K562 (cell line): ENCODE measurements at regions not wholly inside any gene's neighbourhood (a gene's known extent, or its start where the extent isn't known, plus 50 kb on each side); places are given as distances from the start of the nearest gene placed in this dataset.

Experiments used
- ATAC-seq: fragments of 200-7000 bp; cut with Tn5 transposase; 3 replicates; pipeline ENCODE4 v1.9.1; 2020; ENCODE audit warnings: moderate library complexity
- BruUV-seq: library from RNA; stranded (reverse); fragments of 400-500 nt; replicated peaks from 2 replicates; lab custom pipeline; 2021; lab: Mats Ljungman, UMichigan
- CTCF ChIA-PET: fragments of 300-600 bp; formaldehyde crosslinking; extraction: SDS; loops from one replicate; lab custom pipeline; 2021; ENCODE audit warnings: low intra/inter-chr PET ratio; lab: Yijun Ruan, JAX
- POLR2A ChIA-PET: fragments of 300-600, 350-650 bp; sonication (Branson Sonifier 250); formaldehyde crosslinking; extraction: SDS; loops from one replicate; lab custom pipeline; 2021; ENCODE audit warnings: antibody characterized with exemption, inconsistent platforms; lab: Yijun Ruan, JAX
- DNase-seq, 4 experiments: peaks; one replicate each; pipeline versions ENCODE4 v3.0.0 to v3.0.0-alpha.2; 2011 to 2018; ENCODE audit warnings: low spot score in 3 of 4, mixed read lengths in 3 of 4; ENCODE audit errors: extremely low read depth in 1 of 4
- FAIRE-seq: peaks from 2 replicates; lab custom pipeline; 2011; peaks lifted over from hg19 to GRCh38; lab: Jason Lieb, UNC
- H2AFZ ChIP-seq: 2 replicates; pipeline ENCODE4 v1.6.0; 2011; ENCODE audit warnings: low read depth, low read length, control low read depth, inconsistent platforms
- H3K27ac ChIP-seq: fragments of 200-600 bp; 3 replicates; pipeline ENCODE4 v1.8.0; 2011; ENCODE audit warnings: low read depth, mild to moderate bottlenecking, control low read depth, inconsistent platforms, low read length, moderate library complexity, mixed read lengths; ENCODE audit errors: extremely low read depth
- H3K27me3 ChIP-seq, 2 experiments: fragments of 300-600 bp in 1 of 2; 2 replicates in 1 of 2; 3 replicates in 1 of 2; pipeline versions ENCODE4 v1.6.0 to v1.8.0; 2011; ENCODE audit warnings: inconsistent platforms in 2 of 2, low read length in 2 of 2, mild to moderate bottlenecking in 1 of 2, mixed read lengths in 1 of 2, moderate library complexity in 1 of 2; ENCODE audit not compliant: control insufficient read depth in 2 of 2, insufficient read depth in 2 of 2
- H3K36me3 ChIP-seq: fragments of 300-600 bp; 3 replicates; pipeline ENCODE4 v1.8.0; 2011; ENCODE audit warnings: mild to moderate bottlenecking, low read length, inconsistent platforms; ENCODE audit not compliant: control insufficient read depth, insufficient read depth
- H3K4me1 ChIP-seq, 2 experiments: fragments of 200-600 bp in 1 of 2; replicated peaks in 1 of 2; 2 replicates in 1 of 2; 3 replicates in 1 of 2; pipeline versions ENCODE4 v1.5.1 to v1.8.0; 2011; ENCODE audit warnings: inconsistent platforms in 2 of 2, low read length in 2 of 2, mild to moderate bottlenecking in 1 of 2, mixed read lengths in 1 of 2, moderate library complexity in 1 of 2; ENCODE audit not compliant: control insufficient read depth in 2 of 2, insufficient read depth in 2 of 2
- H3K4me2 ChIP-seq: 2 replicates; pipeline ENCODE4 v1.6.1; 2011; ENCODE audit warnings: low read length, control low read depth, inconsistent platforms, mixed read lengths; ENCODE audit not compliant: insufficient read depth
- H3K4me3 ChIP-seq: fragments of 200-600 bp; sonication (generic), shearing (Covaris generic); 2 replicates; pipeline ENCODE4 v1.5.1; 2016; ENCODE audit warnings: control low read depth, inconsistent platforms
- H3K79me2 ChIP-seq: fragments of 200-600 bp; 3 replicates; pipeline ENCODE4 v1.8.0; 2011; ENCODE audit warnings: low read length, inconsistent platforms; ENCODE audit not compliant: control insufficient read depth, insufficient read depth
- H3K9ac ChIP-seq, 2 experiments: 2 replicates each; pipeline versions ENCODE4 v1.6.0 to v1.6.1; 2011; ENCODE audit warnings: low read depth in 2 of 2, low read length in 2 of 2, control low read depth in 1 of 2, inconsistent platforms in 1 of 2, mild to moderate bottlenecking in 1 of 2, mixed read lengths in 1 of 2; ENCODE audit not compliant: insufficient read depth in 1 of 2
- H3K9me1 ChIP-seq: one replicate; pipeline ENCODE4 v1.6.0; 2011; ENCODE audit warnings: inconsistent platforms, mild to moderate bottlenecking, low read length, moderate library complexity; ENCODE audit not compliant: control insufficient read depth, insufficient read depth
- H3K9me3 ChIP-seq: replicated peaks from 2 replicates; pipeline ENCODE4 v1.5.1; 2011; ENCODE audit warnings: low read depth, low read length, inconsistent platforms; ENCODE audit not compliant: control insufficient read depth, insufficient read depth
- H4K20me1 ChIP-seq: replicated peaks from 2 replicates; pipeline ENCODE4 v1.6.1; 2011; ENCODE audit warnings: low read length, inconsistent platforms, mixed read lengths; ENCODE audit not compliant: control insufficient read depth, insufficient read depth
- CSDE1 ChIP-seq, 2 experiments: fragments of 450-650 bp; IDR thresholded peaks; 2 replicates each; pipeline ENCODE4 v1.6.1; 2016; ENCODE audit warnings: mild to moderate bottlenecking in 1 of 2
- HNRNPLL ChIP-seq: fragments of 200-400 bp; formaldehyde crosslinking; IDR thresholded peaks from 2 replicates; pipeline ENCODE4 v1.6.1; 2017; ENCODE audit warnings: low read length, low read depth, mild to moderate bottlenecking; ENCODE audit not compliant: poor library complexity, severe bottlenecking
- ILF3 ChIP-seq: fragments of 450-650 bp; IDR thresholded peaks from 2 replicates; pipeline ENCODE4 v1.6.1; 2018; ENCODE audit warnings: antibody characterized with exemption, mild to moderate bottlenecking, moderate library complexity, borderline replicate concordance
- MYBL2 ChIP-seq, 2 experiments: fragments of 450-650 bp in 1 of 2; sonication (generic) in 1 of 2; formaldehyde crosslinking in 1 of 2; IDR thresholded peaks; 2 replicates each; pipeline versions ENCODE4 v1.6.1 to v1.8.1; 2017 to 2022; ENCODE audit warnings: borderline replicate concordance in 1 of 2, inconsistent platforms in 1 of 2, low read depth in 1 of 2, mild to moderate bottlenecking in 1 of 2, missing genetic modification reagents in 1 of 2, moderate library complexity in 1 of 2
- POLR3A ChIP-seq: IDR thresholded peaks from 2 replicates; pipeline ENCODE4 v1.6.1; 2011; ENCODE audit warnings: borderline replicate concordance, mild to moderate bottlenecking, moderate library complexity; ENCODE audit not compliant: insufficient read length, insufficient read depth; ENCODE audit errors: extremely low read depth
- TRIM28 ChIP-seq: fragments of 450-650 bp; IDR thresholded peaks from 2 replicates; pipeline ENCODE4 v1.6.1; 2017
- ZC3H4 ChIP-seq: sonication (generic); formaldehyde crosslinking; IDR thresholded peaks from 2 replicates; pipeline ENCODE4 v1.9.0; 2021; ENCODE audit warnings: missing genetic modification reagents, borderline replicate concordance
- ZNF212 ChIP-seq: fragments of 450-650 bp; formaldehyde crosslinking; IDR thresholded peaks from 2 replicates; pipeline ENCODE4 v1.4.0; 2020; ENCODE audit warnings: mild to moderate bottlenecking
- WGBS: fragments of 100-300 bp; shearing (Covaris generic); methylation state at CpG from one replicate; pipeline ENCODE4 v1.1.6; 2016; ENCODE audit warnings: low coverage, mixed read lengths; ENCODE audit not compliant: insufficient coverage; ENCODE audit errors: missing lambda C conversion rate; 5-methylcytosine and 5-hydroxymethylcytosine counted together
- in situ Hi-C: fragments of 300-500 bp; cut with MboI; formaldehyde crosslinking; loops from 4 replicates; pipeline ENCODE4 v1.15.0; 2018; ENCODE audit warnings: inconsistent platforms, mixed read lengths
- intact Hi-C: fragments of 100-400 bp; cut with micrococcal nuclease; formaldehyde crosslinking; loops from 2 replicates; pipeline ENCODE4 v1.14.2; 2022
- TF ChIP-seq, protein P1 (sequence below): sonication (generic); formaldehyde crosslinking; IDR thresholded peaks from 2 replicates; pipeline ENCODE4 v1.5.0; 2020; ENCODE audit warnings: missing genetic modification reagents
- TF ChIP-seq, protein P2 (sequence below), 2 experiments: IDR thresholded peaks in 1 of 2; conservative IDR thresholded peaks in 1 of 2; 2 replicates each; pipeline ENCODE4 v1.6.1; 2016; ENCODE audit warnings: low read depth in 2 of 2, mild to moderate bottlenecking in 1 of 2, missing compliant biosample characterization in 1 of 2, missing genetic modification characterization in 1 of 2, moderate library complexity in 1 of 2
- TF ChIP-seq, protein P3 (sequence below): sonication (generic); formaldehyde crosslinking; IDR thresholded peaks from 2 replicates; pipeline ENCODE4 v1.8.1; 2022; ENCODE audit warnings: missing genetic modification reagents
- TF ChIP-seq, protein P4 (sequence below), 2 experiments: fragments of 200-800 bp in 1 of 2; sonication (Bioruptor generic) in 1 of 2; sonication (generic) in 1 of 2; formaldehyde crosslinking in 1 of 2; IDR thresholded peaks in 1 of 2; conservative IDR thresholded peaks in 1 of 2; 2 replicates each; pipeline versions ENCODE4 v1.5.0 to v1.6.1; 2016 to 2020; ENCODE audit warnings: missing compliant biosample characterization in 1 of 2, missing genetic modification characterization in 1 of 2, missing genetic modification reagents in 1 of 2
- TF ChIP-seq, protein P5 (sequence below), 2 experiments: fragments of 450-650 bp in 1 of 2; sonication (generic) in 1 of 2; formaldehyde crosslinking in 1 of 2; IDR thresholded peaks in 1 of 2; conservative IDR thresholded peaks in 1 of 2; 2 replicates each; pipeline versions ENCODE4 v1.6.1 to v1.8.1; 2016 to 2023; ENCODE audit warnings: mild to moderate bottlenecking in 2 of 2, moderate library complexity in 2 of 2, inconsistent platforms in 1 of 2, missing genetic modification reagents in 1 of 2

DNA sequence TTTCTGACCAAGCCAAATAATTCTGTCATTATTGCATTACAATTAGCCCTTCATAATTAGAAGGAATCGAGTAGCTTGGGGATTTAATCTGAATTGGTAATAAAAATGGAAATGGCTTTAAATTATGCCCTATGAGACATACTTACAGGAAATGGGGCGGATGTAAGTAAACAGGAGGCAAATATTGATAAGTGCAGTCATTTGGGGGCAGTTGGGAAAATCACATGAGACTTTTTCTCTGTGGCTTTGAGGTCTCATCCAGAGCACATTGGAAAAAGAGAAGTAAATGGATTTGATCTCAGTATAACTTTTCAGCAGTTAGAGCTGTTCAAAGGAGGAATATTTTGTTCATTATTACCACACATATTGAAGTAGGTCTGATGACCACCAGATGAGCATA is 307.8 kb upstream of the POM121L12 start:
- WGBS: 3% methylated on average over 2 of the region's 2 CpGs
- no peaks in the 10 kb centered on the region for H3K9me1 ChIP-seq
- ChIA-PET POLR2A (interaction anchor here (0.6 kb wide), 1 partner anchor 1572 kb away, joined by 4 read pairs; no protein-coding TSS in a partner anchor), CTCF (no interaction called here)
- no TSS peak for BruUV-seq
- no peaks in the 10 kb centered on the region for H3K79me2 ChIP-seq
- no peaks in the 10 kb centered on the region for H3K4me1 ChIP-seq
- no peaks in the 10 kb centered on the region for H3K36me3 ChIP-seq
- DNase-seq: no peak
- H3K9ac ChIP-seq: no peak overlapping the region
- H3K4me2 ChIP-seq: no peak overlapping the region
- no peak overlapping the region for H3K27ac ChIP-seq
- in situ Hi-C loops: loop anchor here (25.0 kb wide), 1 partner anchor 1140 kb away; no protein-coding TSS in a partner anchor
- H3K4me3 ChIP-seq: no peak overlapping the region
- no peak for ATAC-seq
- intact Hi-C loops: no loop called here
- no peaks in the 10 kb centered on the region for H3K27me3 ChIP-seq
- FAIRE-seq: no peak
- no peaks in the 10 kb centered on the region for H3K9me3 ChIP-seq
- H2AFZ ChIP-seq: no peak overlapping the region
- H4K20me1 ChIP-seq: no peaks in the 10 kb centered on the region
- TF ChIP-seq MYBL2 (IDR thresholded peaks at IDR 0.05; ENCODE audit: low read depth) (no peak), MYBL2 (CRISPR knock-in tag; IDR thresholded peaks at IDR 0.05; ENCODE audit: borderline replicate concordance) (no peak), ZNF212 (CRISPR knock-in tag) (no peak), HNRNPLL (no peak), CSDE1 (IDR thresholded peaks at IDR 0.05) (no peak), TRIM28 (no peak), ILF3 (no peak), ZC3H4 (CRISPR knock-in tag) (no peak), POLR3A (no peak)
- TF ChIP-seq, protein P1, sequence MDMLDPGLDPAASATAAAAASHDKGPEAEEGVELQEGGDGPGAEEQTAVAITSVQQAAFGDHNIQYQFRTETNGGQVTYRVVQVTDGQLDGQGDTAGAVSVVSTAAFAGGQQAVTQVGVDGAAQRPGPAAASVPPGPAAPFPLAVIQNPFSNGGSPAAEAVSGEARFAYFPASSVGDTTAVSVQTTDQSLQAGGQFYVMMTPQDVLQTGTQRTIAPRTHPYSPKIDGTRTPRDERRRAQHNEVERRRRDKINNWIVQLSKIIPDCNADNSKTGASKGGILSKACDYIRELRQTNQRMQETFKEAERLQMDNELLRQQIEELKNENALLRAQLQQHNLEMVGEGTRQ: no peak
- TF ChIP-seq, protein P2, sequence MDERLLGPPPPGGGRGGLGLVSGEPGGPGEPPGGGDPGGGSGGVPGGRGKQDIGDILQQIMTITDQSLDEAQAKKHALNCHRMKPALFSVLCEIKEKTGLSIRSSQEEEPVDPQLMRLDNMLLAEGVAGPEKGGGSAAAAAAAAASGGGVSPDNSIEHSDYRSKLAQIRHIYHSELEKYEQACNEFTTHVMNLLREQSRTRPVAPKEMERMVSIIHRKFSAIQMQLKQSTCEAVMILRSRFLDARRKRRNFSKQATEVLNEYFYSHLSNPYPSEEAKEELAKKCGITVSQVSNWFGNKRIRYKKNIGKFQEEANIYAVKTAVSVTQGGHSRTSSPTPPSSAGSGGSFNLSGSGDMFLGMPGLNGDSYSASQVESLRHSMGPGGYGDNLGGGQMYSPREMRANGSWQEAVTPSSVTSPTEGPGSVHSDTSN (CRISPR knock-in tag; IDR thresholded peaks at IDR 0.05; ENCODE audit: low read depth): no peak
- TF ChIP-seq, protein P2 (tag; conservative IDR thresholded peaks at IDR 0.05; ENCODE audit: low read depth): no peak
- TF ChIP-seq, protein P3, sequence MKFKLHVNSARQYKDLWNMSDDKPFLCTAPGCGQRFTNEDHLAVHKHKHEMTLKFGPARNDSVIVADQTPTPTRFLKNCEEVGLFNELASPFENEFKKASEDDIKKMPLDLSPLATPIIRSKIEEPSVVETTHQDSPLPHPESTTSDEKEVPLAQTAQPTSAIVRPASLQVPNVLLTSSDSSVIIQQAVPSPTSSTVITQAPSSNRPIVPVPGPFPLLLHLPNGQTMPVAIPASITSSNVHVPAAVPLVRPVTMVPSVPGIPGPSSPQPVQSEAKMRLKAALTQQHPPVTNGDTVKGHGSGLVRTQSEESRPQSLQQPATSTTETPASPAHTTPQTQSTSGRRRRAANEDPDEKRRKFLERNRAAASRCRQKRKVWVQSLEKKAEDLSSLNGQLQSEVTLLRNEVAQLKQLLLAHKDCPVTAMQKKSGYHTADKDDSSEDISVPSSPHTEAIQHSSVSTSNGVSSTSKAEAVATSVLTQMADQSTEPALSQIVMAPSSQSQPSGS (CRISPR knock-in tag): no peak
- TF ChIP-seq, protein P4, sequence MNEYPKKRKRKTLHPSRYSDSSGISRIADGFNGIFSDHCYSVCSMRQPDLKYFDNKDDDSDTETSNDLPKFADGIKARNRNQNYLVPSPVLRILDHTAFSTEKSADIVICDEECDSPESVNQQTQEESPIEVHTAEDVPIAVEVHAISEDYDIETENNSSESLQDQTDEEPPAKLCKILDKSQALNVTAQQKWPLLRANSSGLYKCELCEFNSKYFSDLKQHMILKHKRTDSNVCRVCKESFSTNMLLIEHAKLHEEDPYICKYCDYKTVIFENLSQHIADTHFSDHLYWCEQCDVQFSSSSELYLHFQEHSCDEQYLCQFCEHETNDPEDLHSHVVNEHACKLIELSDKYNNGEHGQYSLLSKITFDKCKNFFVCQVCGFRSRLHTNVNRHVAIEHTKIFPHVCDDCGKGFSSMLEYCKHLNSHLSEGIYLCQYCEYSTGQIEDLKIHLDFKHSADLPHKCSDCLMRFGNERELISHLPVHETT (CRISPR knock-in tag; conservative IDR thresholded peaks at IDR 0.05 in 1 of 2, IDR thresholded peaks at IDR 0.05 in 1 of 2): no peak
- TF ChIP-seq, protein P5, sequence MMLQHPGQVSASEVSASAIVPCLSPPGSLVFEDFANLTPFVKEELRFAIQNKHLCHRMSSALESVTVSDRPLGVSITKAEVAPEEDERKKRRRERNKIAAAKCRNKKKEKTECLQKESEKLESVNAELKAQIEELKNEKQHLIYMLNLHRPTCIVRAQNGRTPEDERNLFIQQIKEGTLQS (IDR thresholded peaks at IDR 0.05): no peak
- TF ChIP-seq, protein P5 (CRISPR knock-in tag; conservative IDR thresholded peaks at IDR 0.05): no peak
